ENCODE measurements at regions not wholly inside any gene's neighbourhood (a gene's known extent, or its start where the extent isn't known, plus 50 kb on each side); places are given as distances from the start of the nearest gene placed in this dataset.

GRCh38 chr2:143968360-143968759, 551.6 kb downstream of the ZEB2 start:
- DNase-seq, result no peak
- Histone ChIP-seq H3K4me1 (ENCODE audit: control insufficient read depth in 1 of 2, insufficient read depth in 2 of 2, low read length in 2 of 2) (no peaks in the 10 kb centered on the region), H3K27me3 (ENCODE audit: control insufficient read depth in 2 of 2, insufficient read depth in 2 of 2, low read length in 2 of 2) (no peaks in the 10 kb centered on the region), H3K4me2 (replicated peaks; ENCODE audit: extremely low read depth, low read length, poor library complexity, severe bottlenecking) (no peak overlapping the region), H3K79me2 (ENCODE audit: insufficient read depth, low read length) (no peaks in the 10 kb centered on the region), H4K20me1 (ENCODE audit: insufficient read depth, low read length) (no peaks in the 10 kb centered on the region), H3K36me3 (replicated peaks in 1 of 2; ENCODE audit: control insufficient read depth in 1 of 2, insufficient read depth in 2 of 2, low read length in 2 of 2) (no peaks in the 10 kb centered on the region), H3K9me3 (replicated peaks in 1 of 2; ENCODE audit: control insufficient read depth in 1 of 2, insufficient read depth in 1 of 2, low read length in 2 of 2) (no peaks in the 10 kb centered on the region), H2AFZ (ENCODE audit: insufficient read depth, low read depth, low read length, poor library complexity, severe bottlenecking) (no peak overlapping the region), H3K4me3 (replicated peaks in 1 of 3; ENCODE audit: low read depth in 2 of 3, low read length in 3 of 3) (no peak overlapping the region), H3K27ac (ENCODE audit: low read depth in 1 of 2, low read length in 2 of 2) (no peak overlapping the region), H3K9ac (ENCODE audit: insufficient read depth, low read length, poor library complexity, severe bottlenecking) (no peak overlapping the region)
- no peak overlapping the region for H3K4me3 Mint-ChIP-seq
- H3K27me3 Mint-ChIP-seq (ENCODE audit: low read depth in 3 of 3), result peaks cover 0 to 1% (median 0%) of the 10 kb centered on the region in 3 donors
- peaks cover 0 to 4% (median 2%) of the 10 kb centered on the region in 7 donors for H3K9me3 Mint-ChIP-seq
- no CpG with 5 or more reads among the region's 4 CpGs for WGBS (ENCODE audit: insufficient coverage)
- H3K27ac Mint-ChIP-seq, result no peak overlapping the region
- no peaks in the 10 kb centered on the region for H3K36me3 Mint-ChIP-seq
- intact Hi-C loops (cut with micrococcal nuclease), result no loop called here
- TF ChIP-seq CTCF (IDR thresholded peaks at IDR 0.05), result no peak
- H3K4me1 Mint-ChIP-seq, result no peaks in the 10 kb centered on the region

- H3K27ac Mint-ChIP-seq, result no peak overlapping the region
- no peaks in the 10 kb centered on the region for H3K4me1 Mint-ChIP-seq
- Histone ChIP-seq H4K20me1 (ENCODE audit: insufficient read depth, low read length) (no peaks in the 10 kb centered on the region), H3K4me2 (replicated peaks; ENCODE audit: extremely low read depth, low read length, poor library complexity, severe bottlenecking) (no peak overlapping the region), H3K4me3 (replicated peaks in 1 of 3; ENCODE audit: low read depth in 2 of 3, low read length in 3 of 3) (no peak overlapping the region), H3K9me3 (replicated peaks in 1 of 2; ENCODE audit: control insufficient read depth in 1 of 2, insufficient read depth in 1 of 2, low read length in 2 of 2) (no peaks in the 10 kb centered on the region), H3K79me2 (ENCODE audit: insufficient read depth, low read length) (no peaks in the 10 kb centered on the region), H3K27me3 (ENCODE audit: control insufficient read depth in 2 of 2, insufficient read depth in 2 of 2, low read length in 2 of 2) (no peaks in the 10 kb centered on the region), H2AFZ (ENCODE audit: insufficient read depth, low read depth, low read length, poor library complexity, severe bottlenecking) (no peak overlapping the region), H3K36me3 (replicated peaks in 1 of 2; ENCODE audit: control insufficient read depth in 1 of 2, insufficient read depth in 2 of 2, low read length in 2 of 2) (no peaks in the 10 kb centered on the region), H3K9ac (ENCODE audit: insufficient read depth, low read length, poor library complexity, severe bottlenecking) (no peak overlapping the region), H3K27ac (ENCODE audit: low read depth in 1 of 2, low read length in 2 of 2) (no peak overlapping the region), H3K4me1 (ENCODE audit: control insufficient read depth in 1 of 2, insufficient read depth in 2 of 2, low read length in 2 of 2) (no peaks in the 10 kb centered on the region)
- intact Hi-C loops (cut with micrococcal nuclease), result no loop called here
- WGBS (ENCODE audit: insufficient coverage), result no CpG with 5 or more reads among the region's 4 CpGs
- peaks cover 0 to 3% (median 0%) of the 10 kb centered on the region in 7 donors for H3K9me3 Mint-ChIP-seq
- no peak for TF ChIP-seq CTCF (IDR thresholded peaks at IDR 0.05)
- no peak for DNase-seq
- peaks cover 0 to under 1% of the 10 kb centered on the region in 2 donors for H3K36me3 Mint-ChIP-seq
- peaks cover 0 to 1% (median 0%) of the 10 kb centered on the region in 3 donors for H3K27me3 Mint-ChIP-seq (ENCODE audit: low read depth in 3 of 3)
- no peak overlapping the region for H3K4me3 Mint-ChIP-seq
These were observed 554.3 kb downstream of the ZEB2 start for GRCh38 chr2:143965493-143966164.

Measured in CD14-positive monocyte (primary cell).